NCI-H748 (cell line): ENCODE measurements at regions not wholly inside any gene's neighbourhood (a gene's known extent, or its start where the extent isn't known, plus 50 kb on each side); places are given as distances from the start of the nearest gene placed in this dataset.
"Not testable (repeated sequence)": the region's sequence is repeated elsewhere in the genome, so short reads cannot be mapped to it uniquely, and the experiment has no call there.

Experiments
- DNase-seq: peaks from one replicate; lab custom pipeline; 2025; ENCODE audit not compliant: unreplicated experiment; lab: John Stamatoyannopoulos, UW

DNA sequence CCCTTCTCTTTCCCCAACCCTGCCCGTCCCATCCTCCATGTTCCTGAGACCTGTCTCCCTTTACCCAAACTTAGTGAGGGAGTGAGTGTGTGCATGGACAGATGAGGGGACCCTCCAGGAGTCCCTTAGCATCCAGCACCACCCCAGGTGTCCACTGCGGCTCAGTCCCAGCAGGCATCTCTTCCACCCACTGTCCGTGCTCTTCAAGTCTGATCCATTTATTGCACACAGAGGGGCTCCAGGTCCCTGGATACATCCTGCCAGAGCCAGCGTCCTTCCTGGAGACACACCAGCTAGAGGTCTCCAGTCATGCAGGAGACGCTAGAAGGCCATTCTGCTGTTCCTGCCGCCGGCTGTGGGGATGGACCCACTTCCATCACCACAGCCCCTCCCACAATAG, 239.2 kb downstream of the ADGRD1 start:
- no peak for DNase-seq

GRCh38 chr12:131194166-131194565, 240.5 kb downstream of the ADGRD1 start:
- no peak for DNase-seq

- no peak for DNase-seq
These were observed 242.1 kb downstream of the ADGRD1 start for GRCh38 chr12:131195796-131196195.

DNA sequence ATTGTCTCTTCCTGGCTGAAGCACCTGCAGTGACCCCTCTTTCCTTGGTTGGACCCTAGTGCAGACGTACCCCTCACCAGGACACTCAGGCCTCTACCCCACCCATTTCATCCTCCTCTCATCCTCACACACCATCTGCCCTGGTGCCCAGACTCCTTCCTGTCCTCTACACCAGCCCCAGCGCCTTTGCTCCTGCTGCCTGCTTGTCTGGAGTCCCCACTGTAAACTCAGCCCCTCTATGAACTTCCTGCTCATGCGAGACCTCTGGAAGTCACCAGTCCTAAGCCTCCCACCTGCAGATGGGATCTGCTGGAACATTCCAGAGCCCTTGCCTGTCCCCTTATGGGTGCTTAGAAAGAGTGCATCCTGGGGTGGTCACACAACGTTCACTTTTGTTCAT, 242.5 kb downstream of the ADGRD1 start:
- DNase-seq: no peak

DNA sequence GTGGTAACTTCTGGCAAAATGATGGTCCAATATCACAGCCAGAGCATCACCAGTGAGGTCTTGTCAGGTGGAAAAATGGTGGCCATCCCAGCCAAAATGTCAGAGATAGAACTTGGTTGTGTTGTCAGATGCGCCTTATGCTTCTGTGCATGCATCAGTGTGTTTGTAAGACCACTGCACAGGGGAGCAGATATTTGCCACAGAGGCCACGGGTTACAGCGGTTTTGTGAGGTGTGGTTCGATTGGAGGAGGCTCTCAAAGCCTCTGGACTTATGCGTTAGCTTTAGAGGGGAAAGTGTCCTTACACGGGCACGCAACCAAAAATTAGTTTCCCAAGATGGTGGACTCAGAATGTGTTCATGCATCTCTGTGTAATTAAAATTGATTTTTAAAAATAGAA, 243.8 kb downstream of the ADGRD1 start:
- DNase-seq: no peak

DNA sequence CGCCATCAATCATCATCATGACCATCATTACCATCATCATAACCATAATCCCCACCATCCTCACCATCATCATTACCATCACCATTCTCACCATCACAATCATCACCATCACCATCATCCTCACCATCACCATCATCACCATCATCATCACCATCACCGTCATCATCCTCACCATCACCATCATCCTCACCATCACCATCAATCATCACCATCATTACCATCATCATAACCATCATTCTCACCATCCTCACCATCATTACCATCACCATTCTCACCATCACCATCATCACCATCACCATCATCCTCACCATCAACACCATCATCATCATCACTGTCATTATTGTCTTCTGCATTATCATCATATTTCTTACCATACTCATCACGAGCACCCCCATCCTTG, 245.5 kb downstream of the ADGRD1 start:
- no peak for DNase-seq

DNA sequence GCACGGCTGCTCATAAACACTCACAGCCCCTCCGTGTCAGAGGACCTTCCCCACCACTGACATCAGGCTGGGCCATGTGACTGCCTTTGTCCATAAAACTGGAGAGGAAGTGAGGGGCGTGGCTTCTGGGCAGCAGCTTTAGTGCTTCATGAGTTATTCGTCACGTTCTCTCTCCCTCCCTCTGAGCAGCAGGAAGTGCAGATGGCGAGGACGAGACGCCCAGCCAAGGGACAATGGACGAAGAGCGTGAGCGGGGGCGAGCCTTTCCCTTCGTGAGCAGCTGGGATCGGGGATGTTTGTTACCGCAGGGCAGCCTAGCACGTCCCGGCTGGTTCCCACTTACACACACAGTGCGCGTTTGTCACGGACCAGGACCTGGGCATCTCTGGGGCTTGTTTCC, 248.2 kb downstream of the ADGRD1 start:
- not testable (repeated sequence) for DNase-seq

DNA sequence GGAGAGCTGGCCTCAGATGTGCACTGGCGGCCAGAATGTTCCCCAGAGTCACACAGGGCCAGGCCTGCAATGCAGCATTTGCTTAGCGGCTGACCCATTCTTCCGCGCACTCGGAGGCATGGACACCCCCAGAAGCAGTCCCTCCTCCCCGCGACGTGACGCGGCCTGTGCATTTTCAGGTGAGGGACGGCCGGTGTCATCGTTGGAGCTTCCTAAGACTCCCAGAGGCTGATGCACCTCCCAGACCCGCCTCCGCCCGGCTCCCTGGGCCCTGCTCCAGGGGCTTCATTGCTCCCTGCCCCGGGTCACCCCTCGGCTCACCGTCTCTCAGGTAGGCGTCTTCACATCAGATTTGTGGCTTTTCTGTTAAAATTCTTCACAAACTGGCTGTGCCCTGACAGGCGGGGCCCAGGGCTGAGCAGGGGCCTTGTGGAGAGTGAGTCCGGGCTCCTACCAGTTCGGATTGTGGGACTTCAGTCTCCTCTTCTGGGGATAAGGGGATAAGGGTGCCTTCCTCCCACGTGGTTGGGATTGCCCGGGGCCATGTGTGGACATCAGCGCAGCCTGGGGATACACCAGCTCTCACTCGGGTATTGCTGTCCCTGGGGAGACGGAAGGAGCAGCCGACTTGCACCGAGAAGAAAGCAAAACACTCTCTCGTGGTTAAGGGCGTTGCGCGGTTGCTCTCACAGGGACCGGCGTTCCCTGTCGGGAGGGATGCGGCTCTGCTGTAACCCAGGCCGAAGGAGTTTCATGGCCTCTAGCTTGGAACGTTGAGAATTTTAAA, 249.1 kb downstream of the ADGRD1 start:
- no peak for DNase-seq

GRCh38 chr12:131203666-131204415, 250.1 kb downstream of the ADGRD1 start:
- DNase-seq: no peak

DNA sequence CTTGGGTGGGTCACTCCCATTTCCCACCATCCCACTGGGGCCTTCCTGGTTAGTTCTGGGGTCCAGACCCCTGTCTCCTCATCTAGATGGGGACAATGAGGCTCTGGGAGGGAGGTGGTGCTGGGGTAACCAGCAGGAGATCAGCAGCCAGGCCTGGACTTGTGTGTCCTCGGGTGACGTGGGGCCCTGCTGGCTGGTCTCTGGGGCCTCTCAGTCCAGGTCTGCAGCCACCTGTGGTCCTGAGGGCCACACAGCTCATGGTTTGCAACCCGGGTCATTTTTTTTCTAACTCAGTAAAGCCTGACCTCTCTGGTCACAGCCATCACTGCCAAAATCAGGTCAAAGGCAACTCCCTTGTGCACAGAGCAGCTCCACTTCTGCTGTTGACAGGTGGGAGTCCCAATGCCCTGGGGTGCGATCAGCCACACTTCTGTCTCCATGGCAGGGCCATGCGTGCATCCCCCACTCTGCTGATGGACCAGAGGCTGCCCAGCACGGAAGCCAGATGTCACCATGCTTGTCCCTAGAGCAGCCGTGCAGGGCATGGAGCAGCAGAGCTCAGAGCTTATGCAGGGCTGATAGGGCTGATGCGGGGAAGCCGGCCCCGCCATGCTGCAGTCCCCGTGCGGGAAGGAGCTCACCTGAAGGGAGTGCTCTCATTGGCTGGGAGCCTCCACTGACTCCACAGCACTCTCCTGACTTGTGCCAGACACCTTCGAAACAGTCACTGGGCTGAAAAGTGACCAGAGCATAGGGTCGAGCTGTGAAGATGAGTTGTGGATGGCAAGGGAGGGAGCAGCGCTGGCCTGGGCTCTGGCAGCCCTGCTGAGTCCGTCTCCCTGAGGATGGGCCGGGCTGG, 250.9 kb downstream of the ADGRD1 start:
- no peak for DNase-seq

GRCh38 chr12:131205275-131205933, 251.7 kb downstream of the ADGRD1 start:
- DNase-seq: not testable (repeated sequence)

DNA sequence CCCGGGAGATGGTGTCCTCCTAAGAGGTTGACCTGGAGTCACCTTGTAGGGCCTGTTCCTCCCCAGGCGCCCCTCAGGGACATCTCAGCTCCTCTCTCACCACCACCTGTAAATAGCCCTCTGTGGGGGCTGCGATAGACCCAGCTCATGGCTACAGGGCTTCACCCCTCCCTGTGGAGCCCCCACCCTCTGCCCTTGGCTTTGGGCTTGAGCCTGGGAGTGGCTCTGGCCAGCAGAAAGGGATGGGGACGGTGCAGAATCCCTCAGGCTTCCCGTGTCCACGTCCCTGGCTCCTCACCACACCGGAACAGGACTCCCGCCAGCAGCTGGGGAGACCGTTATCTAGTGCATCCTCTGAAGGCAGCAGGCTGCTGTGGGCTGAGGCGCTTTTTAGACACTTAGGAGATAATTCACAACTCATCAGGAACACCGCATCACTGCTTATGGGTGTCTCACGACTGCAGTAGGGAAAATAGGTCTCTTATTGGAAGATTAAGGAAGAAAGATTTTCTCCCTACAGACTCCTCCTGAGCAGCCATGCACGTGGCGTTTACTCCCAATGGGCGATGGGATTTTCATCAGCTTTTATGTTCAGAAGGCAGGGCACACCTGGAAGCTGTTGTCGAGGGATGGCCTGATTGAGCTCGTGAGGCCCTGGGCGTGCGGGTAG, 253.1 kb downstream of the ADGRD1 start:
- not testable (repeated sequence) for DNase-seq

GRCh38 chr12:131207300-131207660, 253.6 kb downstream of the ADGRD1 start:
- DNase-seq: not testable (repeated sequence)

DNA sequence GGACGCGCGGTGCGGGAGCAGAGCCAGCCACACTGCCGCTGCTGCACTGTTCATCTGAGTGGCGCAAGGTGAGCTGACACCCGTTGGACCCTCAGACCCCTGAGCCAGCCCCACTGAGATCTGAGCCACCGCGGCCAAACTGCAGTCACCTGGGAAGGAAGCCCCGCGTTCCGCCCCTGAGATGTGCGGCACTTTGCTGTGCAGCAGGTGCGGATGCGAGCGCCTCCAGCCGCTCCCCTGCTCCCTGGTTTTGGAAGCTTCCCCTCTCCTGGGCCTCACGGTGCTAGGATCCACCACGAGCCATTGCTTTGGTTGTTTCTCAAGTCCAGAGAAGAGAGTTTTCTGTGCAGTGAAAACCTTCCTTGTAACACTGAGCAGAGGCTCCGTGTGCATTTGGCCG, 254.1 kb downstream of the ADGRD1 start:
- not testable (repeated sequence) for DNase-seq

- DNase-seq: no peak
These were observed 254.7 kb downstream of the ADGRD1 start for GRCh38 chr12:131208425-131208824.

- DNase-seq: no peak
These were observed 255.7 kb downstream of the ADGRD1 start for GRCh38 chr12:131209082-131210070.

DNA sequence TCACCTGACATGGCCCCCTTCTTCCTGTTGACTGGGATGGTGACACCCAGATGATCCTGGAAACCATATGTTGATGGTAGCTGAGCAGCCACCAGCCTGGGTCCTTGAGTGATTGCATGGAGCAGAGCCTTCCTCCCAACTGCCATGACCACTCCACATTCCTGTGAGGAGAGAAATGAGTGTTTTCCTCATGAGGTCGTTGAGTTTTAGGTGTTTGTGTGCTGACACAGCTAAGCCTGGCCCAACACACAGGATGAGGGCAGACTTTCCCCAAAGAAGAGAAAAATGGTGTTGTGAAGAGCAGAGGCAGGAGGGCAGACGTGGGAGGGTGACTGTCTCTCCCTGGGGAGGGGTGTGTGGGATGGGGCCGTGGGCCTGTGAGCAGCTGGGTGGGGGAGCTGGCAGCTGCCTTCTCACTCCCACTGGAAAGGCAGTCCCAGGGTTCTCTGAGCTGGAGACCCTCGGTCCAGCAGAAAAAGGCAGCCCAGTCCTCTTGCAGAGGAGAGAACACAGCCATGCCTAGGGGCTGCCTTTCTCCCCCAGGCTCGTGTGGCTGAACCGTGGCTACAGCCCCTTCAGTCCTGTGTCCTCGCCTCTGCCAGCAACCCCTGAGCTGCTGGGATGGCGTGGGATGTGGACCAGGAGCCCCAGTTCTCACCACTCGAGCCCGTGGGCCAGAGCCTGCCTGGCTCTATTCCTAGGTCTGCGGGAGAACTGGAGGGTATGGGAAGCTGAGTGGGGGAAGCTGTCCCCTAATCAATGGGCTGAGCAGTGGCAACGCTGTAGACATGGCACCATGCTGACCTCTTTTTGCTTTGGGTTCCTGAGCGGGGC, 257.0 kb downstream of the ADGRD1 start:
- no peak for DNase-seq

DNA sequence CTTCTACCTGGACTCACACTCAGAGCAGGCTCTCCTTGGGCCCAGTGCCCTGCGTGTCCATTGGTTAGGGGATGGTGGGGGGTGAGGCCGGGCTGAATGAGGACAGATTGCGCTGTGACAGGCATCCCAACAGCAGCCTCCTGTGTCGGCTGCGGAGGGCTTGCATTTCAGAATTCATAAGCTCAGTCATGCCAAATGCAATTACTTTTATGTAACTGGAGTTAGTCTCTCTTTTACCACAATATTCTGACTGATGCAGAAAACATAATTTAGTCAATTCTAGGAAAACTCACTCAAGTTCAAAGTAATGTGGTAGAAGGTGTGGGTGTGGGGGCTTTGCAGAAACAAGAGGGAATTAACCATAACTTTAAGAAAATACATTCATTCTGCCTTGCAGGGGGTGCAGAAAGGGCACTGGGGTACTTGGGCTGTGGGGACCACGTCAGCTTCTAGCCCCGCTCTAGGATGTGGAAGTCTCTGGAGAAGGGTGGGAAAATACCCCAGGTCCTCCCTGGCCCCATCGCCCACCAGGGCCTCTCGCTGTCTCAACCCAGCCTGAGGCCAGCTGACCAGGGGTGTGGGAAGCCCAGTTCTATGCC, 257.7 kb downstream of the ADGRD1 start:
- no peak for DNase-seq
